ENCODE measurements at regions not wholly inside any gene's neighbourhood (a gene's known extent, or its start where the extent isn't known, plus 50 kb on each side); places are given as distances from the start of the nearest gene placed in this dataset.

GRCh38 chr2:136468799-136469369, 296.5 kb upstream of the THSD7B start:
- H3K4me3 ChIP-seq (ENCODE audit: low read length): no peak overlapping the region
- Mint-ChIP-seq H3K4me1 (no peaks in the 10 kb centered on the region), H3K27ac (no peak overlapping the region), H3K9me3 (peaks cover 0 to 9% of the 10 kb centered on the region in 2 donors), H3K27me3 (ENCODE audit: low read depth in 2 of 2) (peaks cover 14 to 25% of the 10 kb centered on the region in 2 donors), H3K36me3 (no peaks in the 10 kb centered on the region), H3K4me3 (no peak overlapping the region)
- H3K4me1 ChIP-seq (ENCODE audit: control insufficient read depth, insufficient read depth, low read length): no peaks in the 10 kb centered on the region
- H3K27ac ChIP-seq (ENCODE audit: low read length): no peak overlapping the region
- peaks cover 3% of the 10 kb centered on the region for H3K27me3 ChIP-seq (ENCODE audit: control insufficient read depth, insufficient read depth, low read length)
- no peaks in the 10 kb centered on the region for H3K9me3 ChIP-seq (ENCODE audit: control insufficient read depth, insufficient read depth, low read length)
- no peaks in the 10 kb centered on the region for H3K36me3 ChIP-seq (ENCODE audit: control insufficient read depth, insufficient read depth, low read length)
- intact Hi-C loops (cut with micrococcal nuclease): no loop called here
- ATAC-seq (no peak), DNase-seq (no peak)
- 67% methylated on average over 7 of the region's 7 CpGs for WGBS (ENCODE audit: insufficient coverage)
- no peak for TF ChIP-seq CTCF (IDR thresholded peaks at IDR 0.05)

GRCh38 chr2:136452528-136452927, 312.8 kb upstream of the THSD7B start:
- WGBS (ENCODE audit: insufficient coverage): 100% methylated on average over 1 of the region's 1 CpG
- no peaks in the 10 kb centered on the region for H3K9me3 Mint-ChIP-seq
- Histone ChIP-seq H3K27ac (ENCODE audit: low read length) (no peak overlapping the region), H3K4me1 (ENCODE audit: control insufficient read depth, insufficient read depth, low read length) (no peaks in the 10 kb centered on the region), H3K36me3 (ENCODE audit: control insufficient read depth, insufficient read depth, low read length) (no peaks in the 10 kb centered on the region), H3K27me3 (ENCODE audit: control insufficient read depth, insufficient read depth, low read length) (no peaks in the 10 kb centered on the region), H3K9me3 (ENCODE audit: control insufficient read depth, insufficient read depth, low read length) (no peaks in the 10 kb centered on the region), H3K4me3 (ENCODE audit: low read length) (no peak overlapping the region)
- TF ChIP-seq CTCF (IDR thresholded peaks at IDR 0.05): no peak
- H3K4me1 Mint-ChIP-seq: no peaks in the 10 kb centered on the region
- no peaks in the 10 kb centered on the region for H3K36me3 Mint-ChIP-seq
- ATAC-seq (no peak), DNase-seq (no peak)
- H3K27ac Mint-ChIP-seq: no peak overlapping the region
- H3K27me3 Mint-ChIP-seq (ENCODE audit: low read depth in 2 of 2): peaks cover 18 to 39% of the 10 kb centered on the region in 2 donors
- intact Hi-C loops (cut with micrococcal nuclease): no loop called here
- no peak overlapping the region for H3K4me3 Mint-ChIP-seq

GRCh38 chr2:136448986-136449780, 316.2 kb upstream of the THSD7B start:
- Mint-ChIP-seq H3K9me3 (no peaks in the 10 kb centered on the region), H3K36me3 (no peaks in the 10 kb centered on the region), H3K27ac (no peak overlapping the region), H3K4me3 (no peak overlapping the region), H3K4me1 (no peaks in the 10 kb centered on the region), H3K27me3 (ENCODE audit: low read depth in 2 of 2) (peaks cover 13 to 23% of the 10 kb centered on the region in 2 donors)
- no peaks in the 10 kb centered on the region for H3K9me3 ChIP-seq (ENCODE audit: control insufficient read depth, insufficient read depth, low read length)
- no peaks in the 10 kb centered on the region for H3K36me3 ChIP-seq (ENCODE audit: control insufficient read depth, insufficient read depth, low read length)
- ATAC-seq (no peak), DNase-seq (no peak)
- no peaks in the 10 kb centered on the region for H3K27me3 ChIP-seq (ENCODE audit: control insufficient read depth, insufficient read depth, low read length)
- H3K4me3 ChIP-seq (ENCODE audit: low read length): no peak overlapping the region
- intact Hi-C loops (cut with micrococcal nuclease): no loop called here
- WGBS (ENCODE audit: insufficient coverage): 75% methylated on average over 7 of the region's 7 CpGs
- no peak overlapping the region for H3K27ac ChIP-seq (ENCODE audit: low read length)
- H3K4me1 ChIP-seq (ENCODE audit: control insufficient read depth, insufficient read depth, low read length): no peaks in the 10 kb centered on the region
- no peak for TF ChIP-seq CTCF (IDR thresholded peaks at IDR 0.05)
